ENCODE measurements at regions not wholly inside any gene's neighbourhood (a gene's known extent, or its start where the extent isn't known, plus 50 kb on each side); places are given as distances from the start of the nearest gene placed in this dataset.

DNA sequence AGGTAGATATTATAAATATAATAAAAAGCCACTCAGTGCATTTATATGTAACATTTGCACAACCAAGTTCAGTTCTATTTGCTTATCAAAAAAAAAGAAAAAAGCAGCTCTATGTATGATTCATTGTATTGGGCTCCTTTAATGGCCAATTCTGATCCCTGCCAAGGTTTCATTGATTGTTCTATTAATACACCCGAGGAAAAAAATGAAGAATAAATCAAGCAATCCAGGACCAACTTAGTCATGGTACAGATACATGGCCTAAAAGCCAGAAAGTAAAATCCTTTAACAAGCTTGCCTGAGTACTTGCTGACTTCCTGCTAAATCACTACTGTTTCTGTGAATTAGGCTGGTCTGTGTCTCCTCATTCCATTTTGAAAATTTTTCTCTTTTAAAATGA is 77.6 kb upstream of the PCDH7 start:
- Histone ChIP-seq H3K27ac (ENCODE audit: low read depth in 1 of 2, low read length in 2 of 2) (no peak overlapping the region), H2AFZ (ENCODE audit: insufficient read depth, low read depth, low read length, poor library complexity, severe bottlenecking) (no peak overlapping the region), H4K20me1 (ENCODE audit: insufficient read depth, low read length) (no peaks in the 10 kb centered on the region), H3K9me3 (replicated peaks in 1 of 2; ENCODE audit: control insufficient read depth in 1 of 2, insufficient read depth in 1 of 2, low read length in 2 of 2) (no peaks in the 10 kb centered on the region), H3K4me1 (ENCODE audit: control insufficient read depth in 1 of 2, insufficient read depth in 2 of 2, low read length in 2 of 2) (no peaks in the 10 kb centered on the region), H3K4me3 (replicated peaks in 1 of 3; ENCODE audit: low read depth in 2 of 3, low read length in 3 of 3) (no peak overlapping the region), H3K79me2 (ENCODE audit: insufficient read depth, low read length) (no peaks in the 10 kb centered on the region), H3K9ac (ENCODE audit: insufficient read depth, low read length, poor library complexity, severe bottlenecking) (no peak overlapping the region), H3K36me3 (replicated peaks in 1 of 2; ENCODE audit: control insufficient read depth in 1 of 2, insufficient read depth in 2 of 2, low read length in 2 of 2) (no peaks in the 10 kb centered on the region), H3K27me3 (ENCODE audit: control insufficient read depth in 2 of 2, insufficient read depth in 2 of 2, low read length in 2 of 2) (no peaks in the 10 kb centered on the region), H3K4me2 (replicated peaks; ENCODE audit: extremely low read depth, low read length, poor library complexity, severe bottlenecking) (no peak overlapping the region)
- Mint-ChIP-seq H3K36me3 (no peaks in the 10 kb centered on the region), H3K27ac (no peak overlapping the region), H3K27me3 (ENCODE audit: low read depth in 3 of 3) (no peaks in the 10 kb centered on the region), H3K4me3 (no peak overlapping the region), H3K4me1 (no peaks in the 10 kb centered on the region), H3K9me3 (peaks cover 0 to 3% (median 0%) of the 10 kb centered on the region in 7 donors)
- TF ChIP-seq, protein P1, sequence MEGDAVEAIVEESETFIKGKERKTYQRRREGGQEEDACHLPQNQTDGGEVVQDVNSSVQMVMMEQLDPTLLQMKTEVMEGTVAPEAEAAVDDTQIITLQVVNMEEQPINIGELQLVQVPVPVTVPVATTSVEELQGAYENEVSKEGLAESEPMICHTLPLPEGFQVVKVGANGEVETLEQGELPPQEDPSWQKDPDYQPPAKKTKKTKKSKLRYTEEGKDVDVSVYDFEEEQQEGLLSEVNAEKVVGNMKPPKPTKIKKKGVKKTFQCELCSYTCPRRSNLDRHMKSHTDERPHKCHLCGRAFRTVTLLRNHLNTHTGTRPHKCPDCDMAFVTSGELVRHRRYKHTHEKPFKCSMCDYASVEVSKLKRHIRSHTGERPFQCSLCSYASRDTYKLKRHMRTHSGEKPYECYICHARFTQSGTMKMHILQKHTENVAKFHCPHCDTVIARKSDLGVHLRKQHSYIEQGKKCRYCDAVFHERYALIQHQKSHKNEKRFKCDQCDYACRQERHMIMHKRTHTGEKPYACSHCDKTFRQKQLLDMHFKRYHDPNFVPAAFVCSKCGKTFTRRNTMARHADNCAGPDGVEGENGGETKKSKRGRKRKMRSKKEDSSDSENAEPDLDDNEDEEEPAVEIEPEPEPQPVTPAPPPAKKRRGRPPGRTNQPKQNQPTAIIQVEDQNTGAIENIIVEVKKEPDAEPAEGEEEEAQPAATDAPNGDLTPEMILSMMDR (IDR thresholded peaks at IDR 0.05) = no peak
- DNase-seq = no peak
- intact Hi-C loops (cut with micrococcal nuclease) = no loop called here
- 80% methylated on average over 1 of the region's 1 CpG for WGBS (ENCODE audit: insufficient coverage)

DNA sequence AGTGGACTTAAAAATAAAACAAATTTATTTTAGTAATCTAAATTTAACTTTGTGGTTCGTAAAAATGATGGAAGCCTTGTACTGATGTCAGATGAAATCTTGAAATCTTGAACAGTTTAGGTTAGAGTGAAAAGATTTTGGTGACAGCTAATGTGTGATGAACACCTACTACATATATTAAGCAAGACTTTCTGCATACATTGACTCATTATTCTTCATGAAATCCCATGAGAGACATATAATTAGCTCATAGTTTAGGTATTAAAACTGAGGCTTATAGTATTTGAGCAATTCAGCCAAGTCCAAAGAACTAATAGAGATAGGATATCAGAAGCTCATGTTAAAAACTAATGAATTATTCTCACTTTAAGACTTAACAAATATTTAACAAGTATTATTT is 66.9 kb upstream of the PCDH7 start:
- no peak for DNase-seq
- H3K36me3 ChIP-seq (replicated peaks in 1 of 2; ENCODE audit: control insufficient read depth in 1 of 2, insufficient read depth in 2 of 2, low read length in 2 of 2) = no peaks in the 10 kb centered on the region
- intact Hi-C loops (cut with micrococcal nuclease) = no loop called here
- H3K4me3 Mint-ChIP-seq = no peak overlapping the region
- H3K4me1 ChIP-seq (ENCODE audit: control insufficient read depth in 1 of 2, insufficient read depth in 2 of 2, low read length in 2 of 2) = no peaks in the 10 kb centered on the region
- no peaks in the 10 kb centered on the region for H4K20me1 ChIP-seq (ENCODE audit: insufficient read depth, low read length)
- no CpG with 5 or more reads among the region's 1 CpG for WGBS (ENCODE audit: insufficient coverage)
- no peaks in the 10 kb centered on the region for H3K4me1 Mint-ChIP-seq
- H3K27me3 ChIP-seq (ENCODE audit: control insufficient read depth in 2 of 2, insufficient read depth in 2 of 2, low read length in 2 of 2) = no peaks in the 10 kb centered on the region
- H3K36me3 Mint-ChIP-seq = no peaks in the 10 kb centered on the region
- no peak overlapping the region for H3K27ac Mint-ChIP-seq
- TF ChIP-seq, protein P1 (IDR thresholded peaks at IDR 0.05) = no peak
- no peak overlapping the region for H3K9ac ChIP-seq (ENCODE audit: insufficient read depth, low read length, poor library complexity, severe bottlenecking)
- H3K9me3 ChIP-seq (replicated peaks in 1 of 2; ENCODE audit: control insufficient read depth in 1 of 2, insufficient read depth in 1 of 2, low read length in 2 of 2) = no peaks in the 10 kb centered on the region
- no peak overlapping the region for H3K27ac ChIP-seq (ENCODE audit: low read depth in 1 of 2, low read length in 2 of 2)
- H3K27me3 Mint-ChIP-seq (ENCODE audit: low read depth in 3 of 3) = no peaks in the 10 kb centered on the region
- no peak overlapping the region for H3K4me3 ChIP-seq (replicated peaks in 1 of 3; ENCODE audit: low read depth in 2 of 3, low read length in 3 of 3)
- peaks cover 0 to 3% (median 0%) of the 10 kb centered on the region in 7 donors for H3K9me3 Mint-ChIP-seq
- H2AFZ ChIP-seq (ENCODE audit: insufficient read depth, low read depth, low read length, poor library complexity, severe bottlenecking) = no peak overlapping the region
- H3K79me2 ChIP-seq (ENCODE audit: insufficient read depth, low read length) = no peaks in the 10 kb centered on the region
- H3K4me2 ChIP-seq (replicated peaks; ENCODE audit: extremely low read depth, low read length, poor library complexity, severe bottlenecking) = no peak overlapping the region

All from CD14-positive monocyte (primary cell).